ENCODE measurements at regions not wholly inside any gene's neighbourhood (a gene's known extent, or its start where the extent isn't known, plus 50 kb on each side); places are given as distances from the start of the nearest gene placed in this dataset.

- no peaks in the 10 kb centered on the region for H3K36me3 ChIP-seq (ENCODE audit: control insufficient read depth, insufficient read depth, low read length)
- H3K27me3 ChIP-seq (ENCODE audit: control insufficient read depth, insufficient read depth, low read length) = no peaks in the 10 kb centered on the region
- peak in 1 of 2 donors; percentile 67 for DNase-seq
- WGBS (ENCODE audit: insufficient coverage, low lambda C conversion rate) = 51% methylated on average over 3 of the region's 4 CpGs
- peaks cover 12% of the 10 kb centered on the region for H3K4me1 ChIP-seq (ENCODE audit: control insufficient read depth, insufficient read depth, low read length)
- peak overlapping the region; percentile 34 for H3K27ac ChIP-seq (ENCODE audit: low read length)
- no peaks in the 10 kb centered on the region for H3K9me3 ChIP-seq (ENCODE audit: control insufficient read depth, low read depth, low read length)
- H3K4me3 ChIP-seq (ENCODE audit: low read length) = no peak overlapping the region
Observed at GRCh38 chr12:46472893-46473633, 100.5 kb upstream of the SLC38A2 start.

- H3K27ac ChIP-seq (ENCODE audit: low read length) = no peak overlapping the region
- H3K4me3 ChIP-seq (ENCODE audit: low read length) = no peak overlapping the region
- 80% methylated on average over 1 of the region's 5 CpGs for WGBS (ENCODE audit: insufficient coverage, low lambda C conversion rate)
- peaks cover 12% of the 10 kb centered on the region for H3K4me1 ChIP-seq (ENCODE audit: control insufficient read depth, insufficient read depth, low read length)
- no peaks in the 10 kb centered on the region for H3K36me3 ChIP-seq (ENCODE audit: control insufficient read depth, insufficient read depth, low read length)
- H3K27me3 ChIP-seq (ENCODE audit: control insufficient read depth, insufficient read depth, low read length) = no peaks in the 10 kb centered on the region
- no peak for DNase-seq
- H3K9me3 ChIP-seq (ENCODE audit: control insufficient read depth, low read depth, low read length) = no peaks in the 10 kb centered on the region
Observed at GRCh38 chr12:46472144-46472705, 99.7 kb upstream of the SLC38A2 start.

GRCh38 chr12:46471404-46471803 lies 98.8 kb upstream of the SLC38A2 start:
- Histone ChIP-seq H3K27me3 (ENCODE audit: control insufficient read depth, insufficient read depth, low read length) (no peaks in the 10 kb centered on the region), H3K4me1 (ENCODE audit: control insufficient read depth, insufficient read depth, low read length) (peaks cover 12% of the 10 kb centered on the region), H3K4me3 (ENCODE audit: low read length) (no peak overlapping the region), H3K36me3 (ENCODE audit: control insufficient read depth, insufficient read depth, low read length) (no peaks in the 10 kb centered on the region), H3K27ac (ENCODE audit: low read length) (no peak overlapping the region), H3K9me3 (ENCODE audit: control insufficient read depth, low read depth, low read length) (no peaks in the 10 kb centered on the region)
- no CpG with 5 or more reads among the region's 2 CpGs for WGBS (ENCODE audit: insufficient coverage, low lambda C conversion rate)
- no peak for DNase-seq

- peaks cover 12% of the 10 kb centered on the region for H3K4me1 ChIP-seq (ENCODE audit: control insufficient read depth, insufficient read depth, low read length)
- DNase-seq = no peak
- no peak overlapping the region for H3K4me3 ChIP-seq (ENCODE audit: low read length)
- no peaks in the 10 kb centered on the region for H3K27me3 ChIP-seq (ENCODE audit: control insufficient read depth, insufficient read depth, low read length)
- H3K36me3 ChIP-seq (ENCODE audit: control insufficient read depth, insufficient read depth, low read length) = no peaks in the 10 kb centered on the region
- H3K9me3 ChIP-seq (ENCODE audit: control insufficient read depth, low read depth, low read length) = no peaks in the 10 kb centered on the region
- H3K27ac ChIP-seq (ENCODE audit: low read length) = no peak overlapping the region
- no CpG with 5 or more reads among the region's 1 CpG for WGBS (ENCODE audit: insufficient coverage, low lambda C conversion rate)
Observed at GRCh38 chr12:46470975-46471374, 98.4 kb upstream of the SLC38A2 start.

GRCh38 chr12:46470036-46470627 lies 97.6 kb upstream of the SLC38A2 start:
- DNase-seq = no peak
- whole genome bisulfite sequencing (ENCODE audit: insufficient coverage, low lambda C conversion rate) = 96% methylated on average over 3 of the region's 6 CpGs
- Histone ChIP-seq H3K4me1 (ENCODE audit: control insufficient read depth, insufficient read depth, low read length) (peaks cover 12% of the 10 kb centered on the region), H3K36me3 (ENCODE audit: control insufficient read depth, insufficient read depth, low read length) (no peaks in the 10 kb centered on the region), H3K9me3 (ENCODE audit: control insufficient read depth, low read depth, low read length) (no peaks in the 10 kb centered on the region), H3K27ac (ENCODE audit: low read length) (no peak overlapping the region), H3K27me3 (ENCODE audit: control insufficient read depth, insufficient read depth, low read length) (no peaks in the 10 kb centered on the region), H3K4me3 (ENCODE audit: low read length) (no peak overlapping the region)

- no peak overlapping the region for H3K4me3 ChIP-seq (ENCODE audit: low read length)
- H3K4me1 ChIP-seq (ENCODE audit: control insufficient read depth, insufficient read depth, low read length) = peaks cover 6% of the 10 kb centered on the region
- DNase-seq = no peak
- WGBS (ENCODE audit: insufficient coverage, low lambda C conversion rate) = 50% methylated on average over 2 of the region's 4 CpGs
- no peaks in the 10 kb centered on the region for H3K36me3 ChIP-seq (ENCODE audit: control insufficient read depth, insufficient read depth, low read length)
- H3K9me3 ChIP-seq (ENCODE audit: control insufficient read depth, low read depth, low read length) = no peaks in the 10 kb centered on the region
- H3K27me3 ChIP-seq (ENCODE audit: control insufficient read depth, insufficient read depth, low read length) = no peaks in the 10 kb centered on the region
- no peak overlapping the region for H3K27ac ChIP-seq (ENCODE audit: low read length)
Observed at GRCh38 chr12:46468813-46469212, 96.2 kb upstream of the SLC38A2 start.

GRCh38 chr12:46468160-46468559 lies 95.6 kb upstream of the SLC38A2 start:
- H3K4me3 ChIP-seq (ENCODE audit: low read length) = no peak overlapping the region
- no CpG with 5 or more reads among the region's 6 CpGs for WGBS (ENCODE audit: insufficient coverage, low lambda C conversion rate)
- peak; percentile 33 to 64 for DNase-seq
- no peak overlapping the region for H3K27ac ChIP-seq (ENCODE audit: low read length)
- H3K36me3 ChIP-seq (ENCODE audit: control insufficient read depth, insufficient read depth, low read length) = no peaks in the 10 kb centered on the region
- H3K9me3 ChIP-seq (ENCODE audit: control insufficient read depth, low read depth, low read length) = no peaks in the 10 kb centered on the region
- no peaks in the 10 kb centered on the region for H3K27me3 ChIP-seq (ENCODE audit: control insufficient read depth, insufficient read depth, low read length)
- peaks cover 5% of the 10 kb centered on the region for H3K4me1 ChIP-seq (ENCODE audit: control insufficient read depth, insufficient read depth, low read length)

GRCh38 chr12:46465307-46465706 lies 92.7 kb upstream of the SLC38A2 start:
- DNase-seq = peak in 1 of 2 donors; percentile 50
- no peaks in the 10 kb centered on the region for H3K36me3 ChIP-seq (ENCODE audit: control insufficient read depth, insufficient read depth, low read length)
- no peak overlapping the region for H3K27ac ChIP-seq (ENCODE audit: low read length)
- no peaks in the 10 kb centered on the region for H3K27me3 ChIP-seq (ENCODE audit: control insufficient read depth, insufficient read depth, low read length)
- no peak overlapping the region for H3K4me3 ChIP-seq (ENCODE audit: low read length)
- no peaks in the 10 kb centered on the region for H3K9me3 ChIP-seq (ENCODE audit: control insufficient read depth, low read depth, low read length)
- no peaks in the 10 kb centered on the region for H3K4me1 ChIP-seq (ENCODE audit: control insufficient read depth, insufficient read depth, low read length)

- no peaks in the 10 kb centered on the region for H3K4me1 ChIP-seq (ENCODE audit: control insufficient read depth, insufficient read depth, low read length)
- no peaks in the 10 kb centered on the region for H3K27me3 ChIP-seq (ENCODE audit: control insufficient read depth, insufficient read depth, low read length)
- WGBS (ENCODE audit: insufficient coverage, low lambda C conversion rate) = 100% methylated on average over 1 of the region's 3 CpGs
- no peak overlapping the region for H3K27ac ChIP-seq (ENCODE audit: low read length)
- H3K4me3 ChIP-seq (ENCODE audit: low read length) = no peak overlapping the region
- DNase-seq = no peak
- H3K9me3 ChIP-seq (ENCODE audit: control insufficient read depth, low read depth, low read length) = no peaks in the 10 kb centered on the region
- H3K36me3 ChIP-seq (ENCODE audit: control insufficient read depth, insufficient read depth, low read length) = no peaks in the 10 kb centered on the region
Observed at GRCh38 chr12:46464863-46465262, 92.3 kb upstream of the SLC38A2 start.

- no peaks in the 10 kb centered on the region for H3K36me3 ChIP-seq (ENCODE audit: control insufficient read depth, insufficient read depth, low read length)
- DNase-seq = no peak
- H3K27ac ChIP-seq (ENCODE audit: low read length) = no peak overlapping the region
- no peaks in the 10 kb centered on the region for H3K9me3 ChIP-seq (ENCODE audit: control insufficient read depth, low read depth, low read length)
- no CpG with 5 or more reads among the region's 3 CpGs for WGBS (ENCODE audit: insufficient coverage, low lambda C conversion rate)
- no peaks in the 10 kb centered on the region for H3K27me3 ChIP-seq (ENCODE audit: control insufficient read depth, insufficient read depth, low read length)
- H3K4me1 ChIP-seq (ENCODE audit: control insufficient read depth, insufficient read depth, low read length) = no peaks in the 10 kb centered on the region
- H3K4me3 ChIP-seq (ENCODE audit: low read length) = no peak overlapping the region
Observed at GRCh38 chr12:46462641-46463355, 90.2 kb upstream of the SLC38A2 start.

All from large intestine (tissue), 3 donors.